ENCODE measurements at regions not wholly inside any gene's neighbourhood (a gene's known extent, or its start where the extent isn't known, plus 50 kb on each side); places are given as distances from the start of the nearest gene placed in this dataset.
A peak's percentile ranks its signal among the peaks of the same experiment; 100 is the strongest.

- H3K4me3 ChIP-seq (replicated peaks in 1 of 4; ENCODE audit: control extremely low read depth in 1 of 4, insufficient read depth in 1 of 4, low read depth in 3 of 4, low read length in 4 of 4), result no peak overlapping the region
- no peak for TF ChIP-seq CTCF (conservative IDR thresholded peaks at IDR 0.05 in 1 of 2, IDR thresholded peaks at IDR 0.05 in 1 of 2; ENCODE audit: low read depth in 1 of 2, low read length in 2 of 2)
- no peak for TF ChIP-seq EZH2 (IDR thresholded peaks at IDR 0.05; ENCODE audit: low read length, missing control alignments)
- no peaks in the 10 kb centered on the region for H3K4me1 ChIP-seq (ENCODE audit: control insufficient read depth, extremely low read depth, insufficient read depth, low read length)
- DNase-seq (ENCODE audit: low read depth in 2 of 2), result no peak
- no peaks in the 10 kb centered on the region for H3K9me3 ChIP-seq (ENCODE audit: control insufficient read depth, insufficient read depth, low read depth, low read length)
- no peaks in the 10 kb centered on the region for H3K36me3 ChIP-seq (ENCODE audit: control insufficient read depth, insufficient read depth, low read length)
- H3K9ac ChIP-seq (ENCODE audit: insufficient read depth, low read length), result no peak overlapping the region
- H4K20me1 ChIP-seq (ENCODE audit: control insufficient read depth, extremely low read depth, insufficient read depth, low read length), result no peaks in the 10 kb centered on the region
- no peak overlapping the region for H3K4me2 ChIP-seq (ENCODE audit: extremely low read depth, insufficient read depth, low read length)
- no peaks in the 10 kb centered on the region for H3K27me3 ChIP-seq (ENCODE audit: control insufficient read depth, insufficient read depth, low read length)
- H3K79me2 ChIP-seq (ENCODE audit: control insufficient read depth, insufficient read depth, low read length), result no peaks in the 10 kb centered on the region
- peak overlapping the region; percentile 7 for H2AFZ ChIP-seq (ENCODE audit: low read length)
- no peak overlapping the region for H3K27ac ChIP-seq (ENCODE audit: insufficient read depth, low read length)
Observed at GRCh38 chr4:123806056-123806455, 409.5 kb downstream of the SPRY1 start.

GRCh38 chr4:123807187-123807586 is 410.6 kb downstream of the SPRY1 start:
- Histone ChIP-seq H3K79me2 (ENCODE audit: control insufficient read depth, insufficient read depth, low read length) (no peaks in the 10 kb centered on the region), H3K4me3 (replicated peaks in 1 of 4; ENCODE audit: control extremely low read depth in 1 of 4, insufficient read depth in 1 of 4, low read depth in 3 of 4, low read length in 4 of 4) (no peak overlapping the region), H2AFZ (ENCODE audit: low read length) (no peak overlapping the region), H3K9me3 (ENCODE audit: control insufficient read depth, insufficient read depth, low read depth, low read length) (no peaks in the 10 kb centered on the region), H3K27me3 (ENCODE audit: control insufficient read depth, insufficient read depth, low read length) (no peaks in the 10 kb centered on the region), H3K4me1 (ENCODE audit: control insufficient read depth, extremely low read depth, insufficient read depth, low read length) (no peaks in the 10 kb centered on the region), H3K4me2 (ENCODE audit: extremely low read depth, insufficient read depth, low read length) (no peak overlapping the region), H3K27ac (ENCODE audit: insufficient read depth, low read length) (no peak overlapping the region), H3K36me3 (ENCODE audit: control insufficient read depth, insufficient read depth, low read length) (no peaks in the 10 kb centered on the region), H4K20me1 (ENCODE audit: control insufficient read depth, extremely low read depth, insufficient read depth, low read length) (no peaks in the 10 kb centered on the region), H3K9ac (ENCODE audit: insufficient read depth, low read length) (no peak overlapping the region)
- TF ChIP-seq CTCF (conservative IDR thresholded peaks at IDR 0.05 in 1 of 2, IDR thresholded peaks at IDR 0.05 in 1 of 2; ENCODE audit: low read depth in 1 of 2, low read length in 2 of 2) (no peak), EZH2 (IDR thresholded peaks at IDR 0.05; ENCODE audit: low read length, missing control alignments) (no peak)
- no peak for DNase-seq (ENCODE audit: low read depth in 2 of 2)

GRCh38 chr4:123807866-123808265 is 411.3 kb downstream of the SPRY1 start:
- no peak overlapping the region for H3K4me2 ChIP-seq (ENCODE audit: extremely low read depth, insufficient read depth, low read length)
- H4K20me1 ChIP-seq (ENCODE audit: control insufficient read depth, extremely low read depth, insufficient read depth, low read length), result no peaks in the 10 kb centered on the region
- H3K9me3 ChIP-seq (ENCODE audit: control insufficient read depth, insufficient read depth, low read depth, low read length), result no peaks in the 10 kb centered on the region
- H2AFZ ChIP-seq (ENCODE audit: low read length), result no peak overlapping the region
- TF ChIP-seq CTCF (conservative IDR thresholded peaks at IDR 0.05 in 1 of 2, IDR thresholded peaks at IDR 0.05 in 1 of 2; ENCODE audit: low read depth in 1 of 2, low read length in 2 of 2) (no peak), EZH2 (IDR thresholded peaks at IDR 0.05; ENCODE audit: low read length, missing control alignments) (no peak)
- H3K36me3 ChIP-seq (ENCODE audit: control insufficient read depth, insufficient read depth, low read length), result no peaks in the 10 kb centered on the region
- no peak for DNase-seq (ENCODE audit: low read depth in 2 of 2)
- no peaks in the 10 kb centered on the region for H3K79me2 ChIP-seq (ENCODE audit: control insufficient read depth, insufficient read depth, low read length)
- no peak overlapping the region for H3K27ac ChIP-seq (ENCODE audit: insufficient read depth, low read length)
- no peak overlapping the region for H3K4me3 ChIP-seq (replicated peaks in 1 of 4; ENCODE audit: control extremely low read depth in 1 of 4, insufficient read depth in 1 of 4, low read depth in 3 of 4, low read length in 4 of 4)
- H3K27me3 ChIP-seq (ENCODE audit: control insufficient read depth, insufficient read depth, low read length), result no peaks in the 10 kb centered on the region
- H3K9ac ChIP-seq (ENCODE audit: insufficient read depth, low read length), result no peak overlapping the region
- no peaks in the 10 kb centered on the region for H3K4me1 ChIP-seq (ENCODE audit: control insufficient read depth, extremely low read depth, insufficient read depth, low read length)

All from fibroblast of lung (primary cell).